Esophagus squamous epithelium (tissue), 5 donors: ENCODE measurements at regions not wholly inside any gene's neighbourhood (a gene's known extent, or its start where the extent isn't known, plus 50 kb on each side); places are given as distances from the start of the nearest gene placed in this dataset.
"Not testable (repeated sequence)": the region's sequence is repeated elsewhere in the genome, so short reads cannot be mapped to it uniquely, and the experiment has no call there.

Source experiments
- DNase-seq: peaks from one replicate; lab custom pipeline; 2025; lab: John Stamatoyannopoulos, UW
- H3K27ac ChIP-seq, 4 donors: fragments of 200-600 bp; sonication (generic); one replicate each; pipeline ENCODE4 v1.5.1; 2016 to 2019; ENCODE audit warnings: mild to moderate bottlenecking in 1 of 4
- H3K27me3 ChIP-seq, 4 donors: fragments of 200-600 bp; sonication (generic); 1 replicate in 3 of 4; 2 replicates in 1 of 4; pipeline versions ENCODE4 v1.5.1 to v1.6.0; 2017 to 2021; ENCODE audit warnings: antibody characterized with exemption in 1 of 4
- H3K36me3 ChIP-seq, 3 donors: fragments of 200-600 bp; sonication (generic); one replicate each; pipeline ENCODE4 v1.5.1; 2016 to 2019
- H3K4me1 ChIP-seq, 3 donors: fragments of 200-600 bp; sonication (generic); one replicate each; pipeline ENCODE4 v1.5.1; 2017 to 2019
- H3K4me3 ChIP-seq, 4 donors: fragments of 200-600 bp; sonication (generic); 1 replicate in 3 of 4; 2 replicates in 1 of 4; pipeline ENCODE4 v1.5.1; 2016 to 2019; ENCODE audit warnings: mild to moderate bottlenecking in 2 of 4, moderate library complexity in 1 of 4
- H3K9me3 ChIP-seq, 3 donors: fragments of 200-600 bp; sonication (generic); one replicate each; pipeline ENCODE4 v1.5.1; 2016 to 2019
- CTCF ChIP-seq, 6 experiments: fragments of 450-650 bp in 4 of 6; fragments of 200-600 bp in 2 of 6; sonication (generic) in 2 of 6; IDR thresholded peaks; one replicate each; pipeline ENCODE4 v1.5.1; 2016 to 2019; ENCODE audit warnings: antibody characterized with exemption in 6 of 6, mild to moderate bottlenecking in 4 of 6, moderate library complexity in 4 of 6
- POLR2A ChIP-seq, 4 donors: fragments of 450-650 bp; IDR thresholded peaks; one replicate each; pipeline ENCODE4 v1.6.1; 2017; ENCODE audit warnings: antibody characterized with exemption in 4 of 4, mild to moderate bottlenecking in 4 of 4, moderate library complexity in 3 of 4
- WGBS, 2 donors: methylation state at CpG; one replicate each; pipeline ENCODE4 v1.1.5; 2018; 5-methylcytosine and 5-hydroxymethylcytosine counted together
- intact Hi-C: fragments of 100-400 bp; cut with DNase I; formaldehyde crosslinking; loops from one replicate; pipeline ENCODE4 v1.15.0; 2022
- donor health status: DM: yes; HTN: yes; CAD: no.

GRCh38 chr14:99036611-99037293 is 235.2 kb downstream of the BCL11B start:
- no peak for DNase-seq
- WGBS, 2 donors = 84 to 90% methylated on average over 25 of the region's 25 CpGs
- H3K27ac ChIP-seq = peak overlapping the region; percentile 64 to 82 (median 70)
- no peaks in the 10 kb centered on the region for H3K36me3 ChIP-seq
- H3K9me3 ChIP-seq = no peaks in the 10 kb centered on the region
- H3K4me1 ChIP-seq = peaks cover 17 to 23% (median 19%) of the 10 kb centered on the region in 3 donors
- intact Hi-C loops = no loop called here
- no peaks in the 10 kb centered on the region for H3K27me3 ChIP-seq
- no peak for TF ChIP-seq CTCF (IDR thresholded peaks at IDR 0.05)
- TF ChIP-seq POLR2A (IDR thresholded peaks at IDR 0.05) = no peak
- peak overlapping the region in 1 of 4 donors; percentile 55 for H3K4me3 ChIP-seq

GRCh38 chr14:99037326-99037725 is 234.7 kb downstream of the BCL11B start:
- intact Hi-C loops, H3K36me3 ChIP-seq, H3K27me3 ChIP-seq, H3K9me3 ChIP-seq, H3K4me3 ChIP-seq, DNase-seq: not testable (repeated sequence)
- 79 to 91% methylated on average over 1 of the region's 1 CpG for WGBS, 2 donors
- H3K4me1 ChIP-seq = peaks cover 17 to 23% (median 19%) of the 10 kb centered on the region in 3 donors
- H3K27ac ChIP-seq = peak overlapping the region in 1 of 4 donors; percentile 24

- DNase-seq = no peak
- peak in 3 of 6 experiments; percentile 9 to 33 (median 19) for TF ChIP-seq CTCF (IDR thresholded peaks at IDR 0.05)
- no peak for TF ChIP-seq POLR2A (IDR thresholded peaks at IDR 0.05)
- no peak overlapping the region for H3K4me3 ChIP-seq
- H3K9me3 ChIP-seq = no peaks in the 10 kb centered on the region
- H3K36me3 ChIP-seq = no peaks in the 10 kb centered on the region
- peaks cover 17 to 28% (median 19%) of the 10 kb centered on the region in 3 donors for H3K4me1 ChIP-seq
- 70 to 75% methylated on average over 10 of the region's 10 CpGs for WGBS, 2 donors
- no peaks in the 10 kb centered on the region for H3K27me3 ChIP-seq
- peak overlapping the region in 1 of 4 donors; percentile 41 for H3K27ac ChIP-seq
- intact Hi-C loops = no loop called here
Measured at GRCh38 chr14:99037777-99038430, 234.1 kb downstream of the BCL11B start.

- Histone ChIP-seq H3K36me3 (no peaks in the 10 kb centered on the region), H3K4me3 (no peak overlapping the region), H3K4me1 (peaks cover 17 to 34% (median 19%) of the 10 kb centered on the region in 3 donors), H3K9me3 (no peaks in the 10 kb centered on the region), H3K27me3 (no peaks in the 10 kb centered on the region), H3K27ac (peak overlapping the region in 1 of 4 donors; percentile 41)
- intact Hi-C loops = no loop called here
- TF ChIP-seq POLR2A (IDR thresholded peaks at IDR 0.05) (no peak), CTCF (IDR thresholded peaks at IDR 0.05) (no peak)
- no peak for DNase-seq
- 64 to 71% methylated on average over 4 of the region's 4 CpGs for WGBS, 2 donors
Measured at GRCh38 chr14:99038431-99038820, 233.6 kb downstream of the BCL11B start.

GRCh38 chr14:99039331-99040041 is 232.5 kb downstream of the BCL11B start:
- no peaks in the 10 kb centered on the region for H3K9me3 ChIP-seq
- peaks cover 17 to 38% (median 19%) of the 10 kb centered on the region in 3 donors for H3K4me1 ChIP-seq
- H3K27ac ChIP-seq = no peak overlapping the region
- intact Hi-C loops = no loop called here
- no peaks in the 10 kb centered on the region for H3K27me3 ChIP-seq
- no peak for TF ChIP-seq POLR2A (IDR thresholded peaks at IDR 0.05)
- no peak for TF ChIP-seq CTCF (IDR thresholded peaks at IDR 0.05)
- 82 to 91% methylated on average over 4 to 11 of the region's 12 CpGs for WGBS, 2 donors
- no peaks in the 10 kb centered on the region for H3K36me3 ChIP-seq
- no peak overlapping the region for H3K4me3 ChIP-seq
- no peak for DNase-seq
